Endothelial cell of umbilical vein (primary cell): ENCODE measurements at regions not wholly inside any gene's neighbourhood (a gene's known extent, or its start where the extent isn't known, plus 50 kb on each side); places are given as distances from the start of the nearest gene placed in this dataset.

ENCODE experiments used
- BruUV-seq: library from RNA; stranded (reverse); fragments of 400-500 nt; replicated peaks from 2 replicates; lab custom pipeline; 2021; lab: Mats Ljungman, UMichigan
- CTCF ChIA-PET: fragments of 300-600, 350-600 bp; sonication (Branson Sonifier 250); formaldehyde crosslinking; loops from one replicate; lab custom pipeline; 2021; ENCODE audit warnings: antibody characterized with exemption, inconsistent platforms; lab: Charles Lee
- POLR2A ChIA-PET: fragments of 300-600, 350-600 bp; sonication (Branson Sonifier 250); formaldehyde crosslinking; loops from one replicate; lab custom pipeline; 2021; ENCODE audit warnings: antibody characterized with exemption, inconsistent platforms; lab: Charles Lee
- DNase-seq: peaks from one replicate; pipeline ENCODE4 v3.0.0-alpha.2; 2011; ENCODE audit warnings: low read depth, low spot score
- FAIRE-seq: peaks from 2 replicates; lab custom pipeline; 2011; peaks lifted over from hg19 to GRCh38; lab: Jason Lieb, UNC
- H2AFZ ChIP-seq: 2 replicates; pipeline ENCODE4 v1.6.0; 2012; ENCODE audit warnings: low read depth, low read length, control low read depth, inconsistent platforms
- H3K27ac ChIP-seq: 2 replicates; pipeline ENCODE4 v1.5.1; 2011; ENCODE audit warnings: low read depth, mild to moderate bottlenecking, control low read depth, low read length, moderate library complexity; ENCODE audit not compliant: insufficient read depth
- H3K27me3 ChIP-seq, 2 experiments: 2 replicates each; pipeline versions ENCODE4 v1.6.0 to v1.6.1; 2011; ENCODE audit warnings: low read length in 2 of 2, mixed read lengths in 1 of 2; ENCODE audit not compliant: control insufficient read depth in 2 of 2, insufficient read depth in 2 of 2
- H3K36me3 ChIP-seq, 2 experiments: 2 replicates in 1 of 2; 3 replicates in 1 of 2; pipeline ENCODE4 v1.5.1; 2011; ENCODE audit warnings: low read length in 2 of 2, mild to moderate bottlenecking in 1 of 2, moderate library complexity in 1 of 2; ENCODE audit not compliant: control insufficient read depth in 2 of 2, insufficient read depth in 2 of 2; ENCODE audit errors: extremely low read depth in 1 of 2
- H3K4me1 ChIP-seq: 3 replicates; pipeline ENCODE4 v1.5.1; 2011; ENCODE audit warnings: mild to moderate bottlenecking, low read length; ENCODE audit not compliant: control insufficient read depth, insufficient read depth; ENCODE audit errors: extremely low read depth
- H3K4me2 ChIP-seq: 2 replicates; pipeline ENCODE4 v1.6.1; 2011; ENCODE audit warnings: low read length, control low read depth, mixed read lengths; ENCODE audit not compliant: insufficient read depth
- H3K4me3 ChIP-seq, 3 experiments: fragments of 200-600 bp in 1 of 3; sonication (generic), shearing (Covaris generic) in 1 of 3; replicated peaks in 1 of 3; 2 replicates each; pipeline ENCODE4 v1.5.1; 2011 to 2016; ENCODE audit warnings: control low read depth in 3 of 3, low read length in 3 of 3, mild to moderate bottlenecking in 2 of 3, inconsistent platforms in 1 of 3, low read depth in 1 of 3, moderate library complexity in 1 of 3; ENCODE audit not compliant: insufficient read depth in 1 of 3
- H3K79me2 ChIP-seq: 2 replicates; pipeline ENCODE4 v1.6.0; 2012; ENCODE audit warnings: low read length, inconsistent platforms; ENCODE audit not compliant: control insufficient read depth, insufficient read depth
- H3K9ac ChIP-seq: replicated peaks from 2 replicates; pipeline ENCODE3; 2011; ENCODE audit warnings: low read length, control low read depth; ENCODE audit not compliant: insufficient read depth; ENCODE audit errors: extremely low read depth
- H3K9me1 ChIP-seq: replicated peaks from 3 replicates; pipeline ENCODE4 v1.6.0; 2011; ENCODE audit warnings: mild to moderate bottlenecking, low read length; ENCODE audit not compliant: control insufficient read depth, insufficient read depth; ENCODE audit errors: extremely low read depth
- H3K9me3 ChIP-seq: replicated peaks from 2 replicates; pipeline ENCODE4 v1.5.1; 2012; ENCODE audit warnings: low read length, inconsistent platforms; ENCODE audit not compliant: control insufficient read depth, insufficient read depth
- H4K20me1 ChIP-seq: replicated peaks from 2 replicates; pipeline ENCODE3; 2011; ENCODE audit warnings: mild to moderate bottlenecking, low read length; ENCODE audit not compliant: control insufficient read depth, insufficient read depth; ENCODE audit errors: extremely low read depth
- EZH2 ChIP-seq: IDR thresholded peaks from 2 replicates; pipeline ENCODE4 v1.6.1; 2012; ENCODE audit warnings: borderline replicate concordance, low read depth, mild to moderate bottlenecking, moderate library complexity, low read length, inconsistent platforms; ENCODE audit not compliant: severe bottlenecking
- FOS ChIP-seq: IDR thresholded peaks from 2 replicates; pipeline ENCODE4 v1.6.1; 2011; ENCODE audit warnings: mild to moderate bottlenecking, low read length, moderate library complexity, borderline replicate concordance; ENCODE audit not compliant: insufficient read depth
- GATA2 ChIP-seq: IDR thresholded peaks from 2 replicates; pipeline ENCODE4 v1.7.0; 2011; ENCODE audit warnings: low read depth, mild to moderate bottlenecking, moderate library complexity, mixed read lengths, low read length; ENCODE audit not compliant: insufficient read length, insufficient read depth
- JUN ChIP-seq: IDR thresholded peaks from 2 replicates; pipeline ENCODE4 v1.6.1; 2011; ENCODE audit warnings: borderline replicate concordance, low read depth; ENCODE audit not compliant: insufficient read length, insufficient read depth
- MYC ChIP-seq: IDR thresholded peaks from one replicate; pipeline ENCODE4 v1.6.1; 2011; ENCODE audit warnings: mild to moderate bottlenecking, low read depth, low read length
- POLR2A ChIP-seq: IDR thresholded peaks from 2 replicates; pipeline ENCODE4 v1.6.1; 2012; ENCODE audit warnings: low read depth, mild to moderate bottlenecking, control low read depth, low read length
- POLR2AphosphoS5 ChIP-seq: IDR thresholded peaks from 2 replicates; pipeline ENCODE4 v1.6.1; 2012; ENCODE audit warnings: low read depth, mild to moderate bottlenecking, control low read depth, low read length, moderate library complexity; ENCODE audit not compliant: insufficient read depth
- dilution Hi-C: fragments of 300-500 bp; cut with MboI; formaldehyde crosslinking; loops from one replicate; pipeline ENCODE4 v1.15.0; 2019; ENCODE audit warnings: low sequenced_read_pairs; ENCODE audit not compliant: extremely low pct_ligation_motif_present
- intact Hi-C: fragments of 100-400 bp; cut with micrococcal nuclease; formaldehyde crosslinking; loops from one replicate; pipeline ENCODE4 v1.10.0; 2022
- TF ChIP-seq, protein P1 (sequence below): IDR thresholded peaks from 2 replicates; pipeline ENCODE4 v1.6.1; 2011; ENCODE audit not compliant: insufficient read depth, insufficient read length
- TF ChIP-seq, protein P2 (sequence below), 2 donors: IDR thresholded peaks; 1 replicate in 1 of 2; 2 replicates in 1 of 2; pipeline ENCODE4 v1.5.1; 2011; ENCODE audit warnings: low read length in 2 of 2, mild to moderate bottlenecking in 2 of 2, moderate library complexity in 2 of 2, control low read depth in 1 of 2, inconsistent platforms in 1 of 2, low read depth in 1 of 2; ENCODE audit not compliant: insufficient read depth in 1 of 2; ENCODE audit errors: extremely low read depth in 1 of 2

DNA sequence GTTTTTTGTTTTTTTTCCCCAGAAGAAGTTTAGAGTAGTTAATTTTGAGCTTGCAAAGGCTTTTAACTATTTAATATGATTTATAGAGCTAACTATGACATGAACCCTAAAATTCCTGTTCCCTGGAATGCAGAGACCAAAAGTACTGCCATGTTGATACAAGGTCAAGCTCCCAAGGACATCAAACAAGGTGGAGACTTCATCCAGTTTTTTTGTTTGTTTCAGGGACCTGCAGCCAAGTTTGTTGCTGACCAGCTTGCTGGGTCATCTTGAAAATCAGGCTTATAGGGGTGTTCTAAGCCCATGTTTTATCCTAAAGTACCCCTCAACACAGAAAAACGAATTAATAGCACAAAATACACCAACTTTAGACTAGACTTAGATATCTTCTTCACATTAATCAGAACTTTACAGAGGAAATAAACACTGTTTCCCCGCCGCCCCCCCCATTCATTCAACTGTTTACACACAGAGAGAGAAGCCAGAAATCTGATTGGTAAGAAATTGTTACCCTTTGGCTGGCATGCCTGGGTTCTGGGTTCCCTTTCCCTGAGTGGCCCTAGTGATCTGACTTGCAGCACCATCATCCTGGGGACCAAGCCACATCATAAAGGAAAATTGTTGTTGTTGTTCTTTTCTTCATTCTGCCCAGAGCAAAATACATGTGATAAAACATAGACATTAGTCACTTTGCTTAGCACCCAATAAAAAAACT, 860.5 kb downstream of the CCSER2 start:
- FAIRE-seq (no peak), DNase-seq (no peak)
- H3K27ac ChIP-seq, result no peak overlapping the region
- H3K4me2 ChIP-seq, result no peak overlapping the region
- H4K20me1 ChIP-seq, result no peaks in the 10 kb centered on the region
- CTCF ChIA-PET, result no interaction called here
- POLR2A ChIA-PET, result no interaction called here
- no peak overlapping the region for H3K9ac ChIP-seq
- H3K79me2 ChIP-seq, result no peaks in the 10 kb centered on the region
- H3K4me1 ChIP-seq, result no peaks in the 10 kb centered on the region
- H2AFZ ChIP-seq, result no peak overlapping the region
- no peaks in the 10 kb centered on the region for H3K9me1 ChIP-seq
- dilution Hi-C loops, result no loop called here
- H3K27me3 ChIP-seq, result no peaks in the 10 kb centered on the region
- no peak overlapping the region for H3K4me3 ChIP-seq
- intact Hi-C loops, result no loop called here
- no peaks in the 10 kb centered on the region for H3K36me3 ChIP-seq
- no peak for TF ChIP-seq FOS
- no peak for TF ChIP-seq JUN
- TF ChIP-seq, protein P1, sequence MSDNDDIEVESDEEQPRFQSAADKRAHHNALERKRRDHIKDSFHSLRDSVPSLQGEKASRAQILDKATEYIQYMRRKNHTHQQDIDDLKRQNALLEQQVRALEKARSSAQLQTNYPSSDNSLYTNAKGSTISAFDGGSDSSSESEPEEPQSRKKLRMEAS, result no peak
- no peak for TF ChIP-seq POLR2AphosphoS5
- TF ChIP-seq EZH2, result no peak
- no peak for TF ChIP-seq POLR2A
- TF ChIP-seq GATA2, result no peak
- TF ChIP-seq MYC, result no peak
- TF ChIP-seq, protein P2, sequence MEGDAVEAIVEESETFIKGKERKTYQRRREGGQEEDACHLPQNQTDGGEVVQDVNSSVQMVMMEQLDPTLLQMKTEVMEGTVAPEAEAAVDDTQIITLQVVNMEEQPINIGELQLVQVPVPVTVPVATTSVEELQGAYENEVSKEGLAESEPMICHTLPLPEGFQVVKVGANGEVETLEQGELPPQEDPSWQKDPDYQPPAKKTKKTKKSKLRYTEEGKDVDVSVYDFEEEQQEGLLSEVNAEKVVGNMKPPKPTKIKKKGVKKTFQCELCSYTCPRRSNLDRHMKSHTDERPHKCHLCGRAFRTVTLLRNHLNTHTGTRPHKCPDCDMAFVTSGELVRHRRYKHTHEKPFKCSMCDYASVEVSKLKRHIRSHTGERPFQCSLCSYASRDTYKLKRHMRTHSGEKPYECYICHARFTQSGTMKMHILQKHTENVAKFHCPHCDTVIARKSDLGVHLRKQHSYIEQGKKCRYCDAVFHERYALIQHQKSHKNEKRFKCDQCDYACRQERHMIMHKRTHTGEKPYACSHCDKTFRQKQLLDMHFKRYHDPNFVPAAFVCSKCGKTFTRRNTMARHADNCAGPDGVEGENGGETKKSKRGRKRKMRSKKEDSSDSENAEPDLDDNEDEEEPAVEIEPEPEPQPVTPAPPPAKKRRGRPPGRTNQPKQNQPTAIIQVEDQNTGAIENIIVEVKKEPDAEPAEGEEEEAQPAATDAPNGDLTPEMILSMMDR (IDR thresholded peaks at IDR 0.05; ENCODE audit: extremely low read depth in 1 of 2, insufficient read depth in 1 of 2, low read depth in 1 of 2, low read length in 2 of 2), result no peak
- H3K9me3 ChIP-seq, result no peaks in the 10 kb centered on the region
- BruUV-seq, result no TSS peak
